ENCODE measurements at regions not wholly inside any gene's neighbourhood (a gene's known extent, or its start where the extent isn't known, plus 50 kb on each side); places are given as distances from the start of the nearest gene placed in this dataset.

GRCh38 chr9:13548535-13548934 is 269.0 kb upstream of the MPDZ start:
- no peak for TF ChIP-seq EGR1 (IDR thresholded peaks at IDR 0.05)
- TF ChIP-seq ZBTB7A (IDR thresholded peaks at IDR 0.05; ENCODE audit: low read depth): no peak
- no peak for TF ChIP-seq FOXM1 (IDR thresholded peaks at IDR 0.05; ENCODE audit: borderline replicate concordance, low read depth)
- no peak for TF ChIP-seq CREB1 (IDR thresholded peaks at IDR 0.05; ENCODE audit: low read depth)
- TF ChIP-seq EP300 (IDR thresholded peaks at IDR 0.05; ENCODE audit: borderline replicate concordance): no peak
- TF ChIP-seq, protein P1, sequence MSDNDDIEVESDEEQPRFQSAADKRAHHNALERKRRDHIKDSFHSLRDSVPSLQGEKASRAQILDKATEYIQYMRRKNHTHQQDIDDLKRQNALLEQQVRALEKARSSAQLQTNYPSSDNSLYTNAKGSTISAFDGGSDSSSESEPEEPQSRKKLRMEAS (IDR thresholded peaks at IDR 0.05): no peak

DNA sequence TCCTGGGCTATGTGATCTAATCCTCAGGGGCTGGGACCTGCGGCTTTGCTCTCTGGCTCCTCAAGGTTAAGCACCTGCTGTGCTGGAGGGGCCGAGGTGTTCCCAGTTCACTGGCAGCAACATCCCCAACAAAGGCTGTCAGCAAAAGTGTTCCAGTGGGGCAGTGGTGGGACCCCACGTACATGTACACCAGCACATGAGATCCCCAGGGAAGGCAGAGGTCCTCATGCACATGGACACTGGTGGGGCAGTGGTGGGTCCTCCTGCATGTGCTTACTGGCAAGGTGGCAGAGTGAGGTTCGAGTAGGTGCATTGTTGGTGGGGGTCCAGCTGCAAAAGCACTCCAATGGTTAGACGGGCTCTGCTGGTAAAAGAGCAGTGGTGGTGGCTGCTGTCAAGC is 255.6 kb upstream of the MPDZ start:
- TF ChIP-seq NFIC (IDR thresholded peaks at IDR 0.05) (no peak), CREB1 (IDR thresholded peaks at IDR 0.05; ENCODE audit: low read depth) (no peak), TAF1 (IDR thresholded peaks at IDR 0.05; ENCODE audit: low read depth) (no peak), TEAD4 (IDR thresholded peaks at IDR 0.05) (no peak), USF1 (IDR thresholded peaks at IDR 0.05) (no peak), ZBTB7A (IDR thresholded peaks at IDR 0.05; ENCODE audit: low read depth) (no peak), REST (IDR thresholded peaks at IDR 0.05; ENCODE audit: low read depth) (no peak), TCF12 (IDR thresholded peaks at IDR 0.05; ENCODE audit: low read depth) (no peak), CEBPB (IDR thresholded peaks at IDR 0.05) (no peak), FOXM1 (IDR thresholded peaks at IDR 0.05; ENCODE audit: borderline replicate concordance, low read depth) (no peak), RAD21 (IDR thresholded peaks at IDR 0.05; ENCODE audit: low read depth) (no peak), YY1 (IDR thresholded peaks at IDR 0.05; ENCODE audit: low read depth) (no peak), EP300 (IDR thresholded peaks at IDR 0.05; ENCODE audit: borderline replicate concordance) (no peak), EGR1 (IDR thresholded peaks at IDR 0.05) (no peak)
- TF ChIP-seq, protein P1 (IDR thresholded peaks at IDR 0.05): no peak

- TF ChIP-seq REST (IDR thresholded peaks at IDR 0.05; ENCODE audit: low read depth) (no peak), RAD21 (IDR thresholded peaks at IDR 0.05; ENCODE audit: low read depth) (no peak), TCF12 (IDR thresholded peaks at IDR 0.05; ENCODE audit: low read depth) (no peak), NFIC (IDR thresholded peaks at IDR 0.05) (no peak), TAF1 (IDR thresholded peaks at IDR 0.05; ENCODE audit: low read depth) (no peak), USF1 (IDR thresholded peaks at IDR 0.05) (no peak), FOXM1 (IDR thresholded peaks at IDR 0.05; ENCODE audit: borderline replicate concordance, low read depth) (no peak), CEBPB (IDR thresholded peaks at IDR 0.05) (no peak), EP300 (IDR thresholded peaks at IDR 0.05; ENCODE audit: borderline replicate concordance) (no peak), ZBTB7A (IDR thresholded peaks at IDR 0.05; ENCODE audit: low read depth) (no peak), YY1 (IDR thresholded peaks at IDR 0.05; ENCODE audit: low read depth) (no peak), EGR1 (IDR thresholded peaks at IDR 0.05) (no peak), CREB1 (IDR thresholded peaks at IDR 0.05; ENCODE audit: low read depth) (no peak)
These were observed 254.5 kb upstream of the MPDZ start for GRCh38 chr9:13534006-13534405.

DNA sequence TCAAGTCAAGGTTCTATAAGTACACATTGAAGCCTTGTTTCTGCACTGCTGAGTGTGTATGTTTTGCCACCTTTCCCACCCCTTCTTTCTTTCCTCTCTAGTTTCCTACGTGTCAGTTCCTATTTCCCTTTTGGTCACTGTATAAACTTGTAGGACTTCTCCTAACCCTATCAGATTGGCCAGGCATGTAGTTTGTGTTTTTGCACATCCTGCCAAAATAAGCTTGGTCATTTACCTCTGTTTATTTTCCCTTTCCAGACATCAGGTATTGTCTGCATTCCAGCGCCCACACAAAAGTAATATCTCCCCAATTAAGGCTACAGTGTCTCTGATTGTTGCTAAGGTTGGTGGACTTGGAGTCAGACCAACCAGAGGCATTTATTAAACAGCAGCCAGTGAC is 252.9 kb upstream of the MPDZ start:
- no peak for TF ChIP-seq YY1 (IDR thresholded peaks at IDR 0.05; ENCODE audit: low read depth)
- no peak for TF ChIP-seq EP300 (IDR thresholded peaks at IDR 0.05; ENCODE audit: borderline replicate concordance)
- no peak for TF ChIP-seq TCF12 (IDR thresholded peaks at IDR 0.05; ENCODE audit: low read depth)
- no peak for TF ChIP-seq CREB1 (IDR thresholded peaks at IDR 0.05; ENCODE audit: low read depth)
- TF ChIP-seq NFIC (IDR thresholded peaks at IDR 0.05): no peak
- TF ChIP-seq ZBTB7A (IDR thresholded peaks at IDR 0.05; ENCODE audit: low read depth): no peak
- no peak for TF ChIP-seq CEBPB (IDR thresholded peaks at IDR 0.05)
- no peak for TF ChIP-seq USF1 (IDR thresholded peaks at IDR 0.05)
- TF ChIP-seq, protein P1 (IDR thresholded peaks at IDR 0.05): no peak
- no peak for TF ChIP-seq FOXM1 (IDR thresholded peaks at IDR 0.05; ENCODE audit: borderline replicate concordance, low read depth)
- TF ChIP-seq RAD21 (IDR thresholded peaks at IDR 0.05; ENCODE audit: low read depth): no peak
- no peak for TF ChIP-seq EGR1 (IDR thresholded peaks at IDR 0.05)
- TF ChIP-seq TAF1 (IDR thresholded peaks at IDR 0.05; ENCODE audit: low read depth): no peak

DNA sequence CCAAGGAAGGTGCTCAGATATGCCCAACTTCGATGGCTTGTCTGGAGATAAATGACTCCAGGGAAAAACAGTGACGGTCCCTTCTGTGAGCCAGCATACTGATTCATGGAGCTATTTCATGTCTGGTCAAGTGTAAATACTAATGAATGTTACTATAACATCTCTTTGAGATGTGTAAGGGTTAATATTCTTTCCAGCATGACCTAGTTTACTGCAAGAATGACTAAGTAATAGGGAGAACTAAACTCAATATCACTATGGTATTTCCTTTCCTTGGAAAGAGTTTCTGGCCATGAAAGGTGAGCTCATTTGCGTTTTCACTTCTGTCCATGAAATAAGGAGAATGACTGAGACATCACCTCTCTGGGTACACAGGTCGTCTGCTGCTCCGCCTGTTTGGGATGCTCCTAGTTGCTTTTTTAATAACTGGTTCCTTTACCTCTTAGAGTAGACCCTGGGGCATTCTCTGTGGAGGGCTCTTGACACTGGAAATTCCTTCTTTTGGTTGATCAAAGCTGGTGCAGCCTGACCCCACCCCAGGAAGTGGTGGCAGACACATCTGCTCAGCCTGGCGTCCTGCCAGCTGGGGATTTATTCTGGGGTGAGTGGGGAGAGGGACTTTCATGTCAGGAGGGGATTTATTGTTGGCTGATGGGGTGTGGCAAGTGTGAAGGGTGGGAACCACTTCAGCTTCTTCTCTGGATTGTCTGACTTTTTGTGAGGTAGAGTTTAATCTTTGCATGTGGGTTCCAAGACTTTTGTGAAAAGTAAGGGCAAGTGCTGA is 250.0 kb upstream of the MPDZ start:
- TF ChIP-seq FOXM1 (IDR thresholded peaks at IDR 0.05; ENCODE audit: borderline replicate concordance, low read depth): no peak
- TF ChIP-seq, protein P1 (IDR thresholded peaks at IDR 0.05): no peak
- TF ChIP-seq YY1 (IDR thresholded peaks at IDR 0.05; ENCODE audit: low read depth): no peak
- TF ChIP-seq REST (IDR thresholded peaks at IDR 0.05; ENCODE audit: low read depth): no peak
- no peak for TF ChIP-seq USF1 (IDR thresholded peaks at IDR 0.05)
- no peak for TF ChIP-seq EGR1 (IDR thresholded peaks at IDR 0.05)
- TF ChIP-seq TEAD4 (IDR thresholded peaks at IDR 0.05): no peak
- TF ChIP-seq RAD21 (IDR thresholded peaks at IDR 0.05; ENCODE audit: low read depth): no peak
- TF ChIP-seq CEBPB (IDR thresholded peaks at IDR 0.05): no peak
- TF ChIP-seq CREB1 (IDR thresholded peaks at IDR 0.05; ENCODE audit: low read depth): no peak
- no peak for TF ChIP-seq NFIC (IDR thresholded peaks at IDR 0.05)
- no peak for TF ChIP-seq TCF12 (IDR thresholded peaks at IDR 0.05; ENCODE audit: low read depth)
- TF ChIP-seq TAF1 (IDR thresholded peaks at IDR 0.05; ENCODE audit: low read depth): no peak
- no peak for TF ChIP-seq ZBTB7A (IDR thresholded peaks at IDR 0.05; ENCODE audit: low read depth)
- TF ChIP-seq EP300 (IDR thresholded peaks at IDR 0.05; ENCODE audit: borderline replicate concordance): no peak
